ENCODE measurements at regions not wholly inside any gene's neighbourhood (a gene's known extent, or its start where the extent isn't known, plus 50 kb on each side); places are given as distances from the start of the nearest gene placed in this dataset.

- Histone ChIP-seq H2AFZ (ENCODE audit: insufficient read depth, low read depth, low read length, poor library complexity, severe bottlenecking) (no peak overlapping the region), H3K27me3 (ENCODE audit: control insufficient read depth in 2 of 2, insufficient read depth in 2 of 2, low read length in 2 of 2) (no peaks in the 10 kb centered on the region), H3K4me2 (replicated peaks; ENCODE audit: extremely low read depth, low read length, poor library complexity, severe bottlenecking) (no peak overlapping the region), H3K27ac (ENCODE audit: low read depth in 1 of 2, low read length in 2 of 2) (no peak overlapping the region), H3K4me3 (replicated peaks in 1 of 3; ENCODE audit: low read depth in 2 of 3, low read length in 3 of 3) (no peak overlapping the region), H3K9ac (ENCODE audit: insufficient read depth, low read length, poor library complexity, severe bottlenecking) (no peak overlapping the region), H4K20me1 (ENCODE audit: insufficient read depth, low read length) (no peaks in the 10 kb centered on the region), H3K79me2 (ENCODE audit: insufficient read depth, low read length) (no peaks in the 10 kb centered on the region), H3K36me3 (replicated peaks in 1 of 2; ENCODE audit: control insufficient read depth in 1 of 2, insufficient read depth in 2 of 2, low read length in 2 of 2) (no peaks in the 10 kb centered on the region), H3K9me3 (replicated peaks in 1 of 2; ENCODE audit: control insufficient read depth in 1 of 2, insufficient read depth in 1 of 2, low read length in 2 of 2) (no peaks in the 10 kb centered on the region), H3K4me1 (ENCODE audit: control insufficient read depth in 1 of 2, insufficient read depth in 2 of 2, low read length in 2 of 2) (no peaks in the 10 kb centered on the region)
- no peak overlapping the region for H3K27ac Mint-ChIP-seq
- WGBS (ENCODE audit: insufficient coverage) = no CpG with 5 or more reads among the region's 3 CpGs
- no peak for DNase-seq
- intact Hi-C loops (cut with micrococcal nuclease) = no loop called here
- peaks cover 0 to 3% (median 2%) of the 10 kb centered on the region in 3 donors for H3K27me3 Mint-ChIP-seq (ENCODE audit: low read depth in 3 of 3)
- H3K4me3 Mint-ChIP-seq = no peak overlapping the region
- H3K4me1 Mint-ChIP-seq = no peaks in the 10 kb centered on the region
- H3K36me3 Mint-ChIP-seq = no peaks in the 10 kb centered on the region
- TF ChIP-seq, protein P1, sequence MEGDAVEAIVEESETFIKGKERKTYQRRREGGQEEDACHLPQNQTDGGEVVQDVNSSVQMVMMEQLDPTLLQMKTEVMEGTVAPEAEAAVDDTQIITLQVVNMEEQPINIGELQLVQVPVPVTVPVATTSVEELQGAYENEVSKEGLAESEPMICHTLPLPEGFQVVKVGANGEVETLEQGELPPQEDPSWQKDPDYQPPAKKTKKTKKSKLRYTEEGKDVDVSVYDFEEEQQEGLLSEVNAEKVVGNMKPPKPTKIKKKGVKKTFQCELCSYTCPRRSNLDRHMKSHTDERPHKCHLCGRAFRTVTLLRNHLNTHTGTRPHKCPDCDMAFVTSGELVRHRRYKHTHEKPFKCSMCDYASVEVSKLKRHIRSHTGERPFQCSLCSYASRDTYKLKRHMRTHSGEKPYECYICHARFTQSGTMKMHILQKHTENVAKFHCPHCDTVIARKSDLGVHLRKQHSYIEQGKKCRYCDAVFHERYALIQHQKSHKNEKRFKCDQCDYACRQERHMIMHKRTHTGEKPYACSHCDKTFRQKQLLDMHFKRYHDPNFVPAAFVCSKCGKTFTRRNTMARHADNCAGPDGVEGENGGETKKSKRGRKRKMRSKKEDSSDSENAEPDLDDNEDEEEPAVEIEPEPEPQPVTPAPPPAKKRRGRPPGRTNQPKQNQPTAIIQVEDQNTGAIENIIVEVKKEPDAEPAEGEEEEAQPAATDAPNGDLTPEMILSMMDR (IDR thresholded peaks at IDR 0.05) = no peak
- no peaks in the 10 kb centered on the region for H3K9me3 Mint-ChIP-seq
Observed at GRCh38 chr18:24869285-24869684, 408.8 kb downstream of the HRH4 start.

DNA sequence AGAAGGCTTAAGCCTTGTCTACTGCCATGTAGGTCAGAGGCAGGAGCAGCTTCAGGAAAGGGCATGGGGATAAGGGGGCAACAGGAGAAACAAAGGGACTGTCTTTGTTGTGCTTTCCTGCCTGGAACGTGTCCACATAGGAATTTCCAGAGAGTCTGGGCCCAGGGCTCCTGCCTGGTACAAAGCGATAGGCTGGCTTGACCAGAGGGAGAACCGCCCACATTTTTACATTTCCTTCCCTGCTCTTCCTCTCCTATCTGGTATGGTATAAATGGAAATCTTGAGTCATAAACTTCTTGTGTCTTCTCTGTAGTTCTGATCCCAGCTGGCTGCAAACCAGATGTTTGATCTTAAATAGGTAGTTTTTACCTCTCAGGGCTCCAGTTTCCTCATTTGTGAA lies 414.8 kb downstream of the HRH4 start:
- intact Hi-C loops (cut with micrococcal nuclease) = no loop called here
- H3K4me1 Mint-ChIP-seq = no peaks in the 10 kb centered on the region
- Histone ChIP-seq H3K27me3 (ENCODE audit: control insufficient read depth in 2 of 2, insufficient read depth in 2 of 2, low read length in 2 of 2) (no peaks in the 10 kb centered on the region), H3K9me3 (replicated peaks in 1 of 2; ENCODE audit: control insufficient read depth in 1 of 2, insufficient read depth in 1 of 2, low read length in 2 of 2) (no peaks in the 10 kb centered on the region), H3K4me2 (replicated peaks; ENCODE audit: extremely low read depth, low read length, poor library complexity, severe bottlenecking) (no peak overlapping the region), H3K36me3 (replicated peaks in 1 of 2; ENCODE audit: control insufficient read depth in 1 of 2, insufficient read depth in 2 of 2, low read length in 2 of 2) (no peaks in the 10 kb centered on the region), H2AFZ (ENCODE audit: insufficient read depth, low read depth, low read length, poor library complexity, severe bottlenecking) (no peak overlapping the region), H3K9ac (ENCODE audit: insufficient read depth, low read length, poor library complexity, severe bottlenecking) (no peak overlapping the region), H3K27ac (ENCODE audit: low read depth in 1 of 2, low read length in 2 of 2) (no peak overlapping the region), H4K20me1 (ENCODE audit: insufficient read depth, low read length) (no peaks in the 10 kb centered on the region), H3K79me2 (ENCODE audit: insufficient read depth, low read length) (no peaks in the 10 kb centered on the region), H3K4me1 (ENCODE audit: control insufficient read depth in 1 of 2, insufficient read depth in 2 of 2, low read length in 2 of 2) (no peaks in the 10 kb centered on the region), H3K4me3 (replicated peaks in 1 of 3; ENCODE audit: low read depth in 2 of 3, low read length in 3 of 3) (no peak overlapping the region)
- DNase-seq = no peak
- H3K36me3 Mint-ChIP-seq = no peaks in the 10 kb centered on the region
- TF ChIP-seq, protein P1 (IDR thresholded peaks at IDR 0.05) = no peak
- H3K27ac Mint-ChIP-seq = no peak overlapping the region
- H3K9me3 Mint-ChIP-seq = no peaks in the 10 kb centered on the region
- no peak overlapping the region for H3K4me3 Mint-ChIP-seq
- WGBS (ENCODE audit: insufficient coverage) = no CpG with 5 or more reads among the region's 3 CpGs
- H3K27me3 Mint-ChIP-seq (ENCODE audit: low read depth in 3 of 3) = peaks cover 0 to 2% (median 0%) of the 10 kb centered on the region in 3 donors

All from CD14-positive monocyte (primary cell).